ENCODE measurements at regions not wholly inside any gene's neighbourhood (a gene's known extent, or its start where the extent isn't known, plus 50 kb on each side); places are given as distances from the start of the nearest gene placed in this dataset.

DNA sequence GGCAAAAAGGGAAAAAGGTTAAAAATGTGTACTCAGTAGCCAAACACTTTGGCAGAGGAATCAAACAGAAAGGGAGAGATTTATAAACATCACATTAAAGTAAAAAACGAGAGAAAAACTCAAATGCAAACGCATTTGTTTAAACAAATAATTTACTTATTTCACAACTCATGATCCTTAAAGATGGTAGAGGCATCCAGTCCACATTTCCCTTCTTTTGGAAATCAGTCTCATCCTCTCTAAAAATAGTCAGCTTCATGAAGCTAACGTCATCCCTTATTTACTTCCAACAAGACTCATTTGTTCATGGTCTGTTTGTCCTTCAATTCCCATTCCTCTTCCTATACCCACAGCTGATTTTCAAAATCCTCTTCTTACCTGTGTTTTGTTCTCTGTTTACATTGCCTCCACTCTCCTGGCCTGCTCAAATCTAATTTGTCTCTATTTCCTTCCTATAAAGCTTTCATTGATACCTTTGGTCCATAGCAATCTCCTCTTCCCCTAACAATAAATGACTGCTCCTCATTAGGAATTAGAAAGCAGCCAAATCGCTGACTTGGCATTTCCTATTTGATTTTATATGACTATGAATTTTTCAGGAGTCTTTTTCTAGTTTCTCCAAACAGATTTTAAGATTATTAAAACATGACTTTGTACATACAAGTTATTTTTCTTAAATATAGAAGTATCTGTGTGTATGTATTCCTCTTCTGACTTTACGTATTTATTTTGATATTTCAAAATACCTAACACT is 805.3 kb downstream of the TLE1 start:
- Histone ChIP-seq H3K36me3 (replicated peaks in 1 of 2; ENCODE audit: control insufficient read depth in 1 of 2, insufficient read depth in 2 of 2, low read length in 2 of 2) (no peaks in the 10 kb centered on the region), H3K4me1 (ENCODE audit: insufficient read depth, low read length) (no peaks in the 10 kb centered on the region), H3K9ac (ENCODE audit: insufficient read depth, low read depth, low read length) (no peak overlapping the region), H3K9me3 (ENCODE audit: low read length) (no peaks in the 10 kb centered on the region), H3K4me2 (ENCODE audit: low read depth, low read length) (no peak overlapping the region), H4K20me1 (ENCODE audit: insufficient read depth, low read length) (no peaks in the 10 kb centered on the region), H3K79me2 (ENCODE audit: insufficient read depth, low read length) (no peaks in the 10 kb centered on the region), H3K4me3 (replicated peaks in 1 of 3; ENCODE audit: insufficient read depth in 1 of 3, low read depth in 2 of 3, low read length in 3 of 3) (no peak overlapping the region), H3K27me3 (ENCODE audit: control insufficient read depth in 1 of 2, insufficient read depth in 2 of 2, low read length in 2 of 2) (no peaks in the 10 kb centered on the region), H3K27ac (ENCODE audit: extremely low read length, insufficient read depth, low read length) (no peak overlapping the region), H2AFZ (ENCODE audit: low read length) (no peak overlapping the region)
- no peak for ATAC-seq
- DNase-seq (ENCODE audit: low spot score), result no peak
- intact Hi-C loops (cut with micrococcal nuclease; ENCODE audit: unreplicated experiment), result no loop called here
- peak; percentile 73 for TF ChIP-seq MAFF (IDR thresholded peaks at IDR 0.05; ENCODE audit: low read depth, low read length)
- no peak for TF ChIP-seq RFX5 (IDR thresholded peaks at IDR 0.05; ENCODE audit: low read depth, low read length)
- TF ChIP-seq, protein P1, sequence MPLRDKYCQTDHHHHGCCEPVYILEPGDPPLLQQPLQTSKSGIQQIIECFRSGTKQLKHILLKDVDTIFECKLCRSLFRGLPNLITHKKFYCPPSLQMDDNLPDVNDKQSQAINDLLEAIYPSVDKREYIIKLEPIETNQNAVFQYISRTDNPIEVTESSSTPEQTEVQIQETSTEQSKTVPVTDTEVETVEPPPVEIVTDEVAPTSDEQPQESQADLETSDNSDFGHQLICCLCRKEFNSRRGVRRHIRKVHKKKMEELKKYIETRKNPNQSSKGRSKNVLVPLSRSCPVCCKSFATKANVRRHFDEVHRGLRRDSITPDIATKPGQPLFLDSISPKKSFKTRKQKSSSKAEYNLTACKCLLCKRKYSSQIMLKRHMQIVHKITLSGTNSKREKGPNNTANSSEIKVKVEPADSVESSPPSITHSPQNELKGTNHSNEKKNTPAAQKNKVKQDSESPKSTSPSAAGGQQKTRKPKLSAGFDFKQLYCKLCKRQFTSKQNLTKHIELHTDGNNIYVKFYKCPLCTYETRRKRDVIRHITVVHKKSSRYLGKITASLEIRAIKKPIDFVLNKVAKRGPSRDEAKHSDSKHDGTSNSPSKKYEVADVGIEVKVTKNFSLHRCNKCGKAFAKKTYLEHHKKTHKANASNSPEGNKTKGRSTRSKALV (CRISPR knock-in tag; IDR thresholded peaks at IDR 0.05), result no peak
- TF ChIP-seq HMGA1 (CRISPR knock-in tag; conservative IDR thresholded peaks at IDR 0.05), result no peak
- TF ChIP-seq, protein P2, sequence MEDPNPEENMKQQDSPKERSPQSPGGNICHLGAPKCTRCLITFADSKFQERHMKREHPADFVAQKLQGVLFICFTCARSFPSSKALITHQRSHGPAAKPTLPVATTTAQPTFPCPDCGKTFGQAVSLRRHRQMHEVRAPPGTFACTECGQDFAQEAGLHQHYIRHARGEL (CRISPR knock-in tag; IDR thresholded peaks at IDR 0.05), result no peak
- no peak for TF ChIP-seq POLR2A (IDR thresholded peaks at IDR 0.05; ENCODE audit: insufficient read depth in 1 of 2, low read depth in 2 of 2, low read length in 2 of 2)
- TF ChIP-seq NFIB (CRISPR knock-in tag; IDR thresholded peaks at IDR 0.05; ENCODE audit: borderline replicate concordance), result no peak
- TF ChIP-seq CHCHD3 (CRISPR knock-in tag; IDR thresholded peaks at IDR 0.05), result no peak
- TF ChIP-seq MAFK (conservative IDR thresholded peaks at IDR 0.05 in 1 of 2, IDR thresholded peaks at IDR 0.05 in 1 of 2; ENCODE audit: low read length in 2 of 2), result peak; percentile 56 to 79; a peak in 3 of 4 replicates
- TF ChIP-seq, protein P3, sequence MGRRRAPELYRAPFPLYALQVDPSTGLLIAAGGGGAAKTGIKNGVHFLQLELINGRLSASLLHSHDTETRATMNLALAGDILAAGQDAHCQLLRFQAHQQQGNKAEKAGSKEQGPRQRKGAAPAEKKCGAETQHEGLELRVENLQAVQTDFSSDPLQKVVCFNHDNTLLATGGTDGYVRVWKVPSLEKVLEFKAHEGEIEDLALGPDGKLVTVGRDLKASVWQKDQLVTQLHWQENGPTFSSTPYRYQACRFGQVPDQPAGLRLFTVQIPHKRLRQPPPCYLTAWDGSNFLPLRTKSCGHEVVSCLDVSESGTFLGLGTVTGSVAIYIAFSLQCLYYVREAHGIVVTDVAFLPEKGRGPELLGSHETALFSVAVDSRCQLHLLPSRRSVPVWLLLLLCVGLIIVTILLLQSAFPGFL (CRISPR knock-in tag; IDR thresholded peaks at IDR 0.05), result no peak
- TF ChIP-seq, protein P4, sequence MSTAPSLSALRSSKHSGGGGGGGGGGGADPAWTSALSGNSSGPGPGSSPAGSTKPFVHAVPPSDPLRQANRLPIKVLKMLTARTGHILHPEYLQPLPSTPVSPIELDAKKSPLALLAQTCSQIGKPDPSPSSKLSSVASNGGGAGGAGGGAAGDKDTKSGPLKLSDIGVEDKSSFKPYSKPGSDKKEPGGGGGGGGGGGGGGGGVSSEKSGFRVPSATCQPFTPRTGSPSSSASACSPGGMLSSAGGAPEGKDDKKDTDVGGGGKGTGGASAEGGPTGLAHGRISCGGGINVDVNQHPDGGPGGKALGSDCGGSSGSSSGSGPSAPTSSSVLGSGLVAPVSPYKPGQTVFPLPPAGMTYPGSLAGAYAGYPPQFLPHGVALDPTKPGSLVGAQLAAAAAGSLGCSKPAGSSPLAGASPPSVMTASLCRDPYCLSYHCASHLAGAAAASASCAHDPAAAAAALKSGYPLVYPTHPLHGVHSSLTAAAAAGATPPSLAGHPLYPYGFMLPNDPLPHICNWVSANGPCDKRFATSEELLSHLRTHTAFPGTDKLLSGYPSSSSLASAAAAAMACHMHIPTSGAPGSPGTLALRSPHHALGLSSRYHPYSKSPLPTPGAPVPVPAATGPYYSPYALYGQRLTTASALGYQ (CRISPR knock-in tag; IDR thresholded peaks at IDR 0.05), result no peak
- TF ChIP-seq, protein P5, sequence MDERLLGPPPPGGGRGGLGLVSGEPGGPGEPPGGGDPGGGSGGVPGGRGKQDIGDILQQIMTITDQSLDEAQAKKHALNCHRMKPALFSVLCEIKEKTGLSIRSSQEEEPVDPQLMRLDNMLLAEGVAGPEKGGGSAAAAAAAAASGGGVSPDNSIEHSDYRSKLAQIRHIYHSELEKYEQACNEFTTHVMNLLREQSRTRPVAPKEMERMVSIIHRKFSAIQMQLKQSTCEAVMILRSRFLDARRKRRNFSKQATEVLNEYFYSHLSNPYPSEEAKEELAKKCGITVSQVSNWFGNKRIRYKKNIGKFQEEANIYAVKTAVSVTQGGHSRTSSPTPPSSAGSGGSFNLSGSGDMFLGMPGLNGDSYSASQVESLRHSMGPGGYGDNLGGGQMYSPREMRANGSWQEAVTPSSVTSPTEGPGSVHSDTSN (CRISPR knock-in tag; IDR thresholded peaks at IDR 0.05), result no peak
- POLR2A ChIA-PET, result no interaction called here
- no TSS peak for BruUV-seq (replicated peaks)
- in situ Hi-C loops (cut with HindIII; ENCODE audit: extremely low pct_ligation_motif_present, low pct_unique_long_range_greater_than_20kb), result no loop called here
- 18% methylated on average over 5 of the region's 5 CpGs for WGBS (ENCODE audit: low lambda C conversion rate)
- FAIRE-seq, result no peak
- CTCF ChIA-PET (ENCODE audit: low intra/inter-chr PET ratio, low total read pairs), result no interaction called here
